ENCODE measurements at regions not wholly inside any gene's neighbourhood (a gene's known extent, or its start where the extent isn't known, plus 50 kb on each side); places are given as distances from the start of the nearest gene placed in this dataset.

DNA sequence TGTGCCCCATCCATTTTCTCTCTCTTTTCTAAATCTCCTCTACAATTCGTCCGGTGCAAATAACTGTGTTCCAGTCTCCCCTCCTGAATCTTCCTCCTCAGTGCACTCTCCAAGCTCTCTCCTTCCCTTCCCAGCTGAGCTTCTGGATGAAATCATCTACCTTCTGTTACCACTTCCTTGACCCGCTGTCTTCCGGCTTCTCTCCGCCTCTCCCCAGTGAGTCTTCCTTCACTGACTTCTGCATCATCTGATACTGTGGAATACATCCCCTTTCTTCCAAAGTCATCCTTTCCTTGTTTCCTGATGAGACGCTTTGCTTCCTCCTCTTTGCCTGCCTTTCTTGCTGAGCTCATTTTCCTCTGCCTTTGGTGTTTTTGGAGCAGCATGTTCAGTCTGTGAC is 96.9 kb downstream of the MAB21L3 start:
- TF ChIP-seq, protein P1, sequence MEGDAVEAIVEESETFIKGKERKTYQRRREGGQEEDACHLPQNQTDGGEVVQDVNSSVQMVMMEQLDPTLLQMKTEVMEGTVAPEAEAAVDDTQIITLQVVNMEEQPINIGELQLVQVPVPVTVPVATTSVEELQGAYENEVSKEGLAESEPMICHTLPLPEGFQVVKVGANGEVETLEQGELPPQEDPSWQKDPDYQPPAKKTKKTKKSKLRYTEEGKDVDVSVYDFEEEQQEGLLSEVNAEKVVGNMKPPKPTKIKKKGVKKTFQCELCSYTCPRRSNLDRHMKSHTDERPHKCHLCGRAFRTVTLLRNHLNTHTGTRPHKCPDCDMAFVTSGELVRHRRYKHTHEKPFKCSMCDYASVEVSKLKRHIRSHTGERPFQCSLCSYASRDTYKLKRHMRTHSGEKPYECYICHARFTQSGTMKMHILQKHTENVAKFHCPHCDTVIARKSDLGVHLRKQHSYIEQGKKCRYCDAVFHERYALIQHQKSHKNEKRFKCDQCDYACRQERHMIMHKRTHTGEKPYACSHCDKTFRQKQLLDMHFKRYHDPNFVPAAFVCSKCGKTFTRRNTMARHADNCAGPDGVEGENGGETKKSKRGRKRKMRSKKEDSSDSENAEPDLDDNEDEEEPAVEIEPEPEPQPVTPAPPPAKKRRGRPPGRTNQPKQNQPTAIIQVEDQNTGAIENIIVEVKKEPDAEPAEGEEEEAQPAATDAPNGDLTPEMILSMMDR (IDR thresholded peaks at IDR 0.05; ENCODE audit: extremely low read depth, low read depth, low read length) = no peak
- no peaks in the 10 kb centered on the region for H3K79me2 ChIP-seq (ENCODE audit: insufficient read depth, low read length)
- no peaks in the 10 kb centered on the region for H4K20me1 ChIP-seq (ENCODE audit: insufficient read depth, low read length)
- H3K27me3 ChIP-seq (ENCODE audit: insufficient read depth, low read length) = no peaks in the 10 kb centered on the region
- no peak overlapping the region for H3K4me3 ChIP-seq (ENCODE audit: insufficient read depth, low read length)
- no peaks in the 10 kb centered on the region for H3K9me3 ChIP-seq (ENCODE audit: low read depth, low read length)
- H2AFZ ChIP-seq (ENCODE audit: low read length) = no peak overlapping the region
- no peak for DNase-seq (ENCODE audit: insufficient read length, low spot score, missing footprints)
- no peak overlapping the region for H3K4me2 ChIP-seq (ENCODE audit: insufficient read depth, low read length)
- no peaks in the 10 kb centered on the region for H3K4me1 ChIP-seq (ENCODE audit: insufficient read depth, low read length)
- H3K36me3 ChIP-seq (ENCODE audit: insufficient read depth, low read length) = no peaks in the 10 kb centered on the region
- no peak overlapping the region for H3K27ac ChIP-seq (ENCODE audit: low read depth, low read length)

DNA sequence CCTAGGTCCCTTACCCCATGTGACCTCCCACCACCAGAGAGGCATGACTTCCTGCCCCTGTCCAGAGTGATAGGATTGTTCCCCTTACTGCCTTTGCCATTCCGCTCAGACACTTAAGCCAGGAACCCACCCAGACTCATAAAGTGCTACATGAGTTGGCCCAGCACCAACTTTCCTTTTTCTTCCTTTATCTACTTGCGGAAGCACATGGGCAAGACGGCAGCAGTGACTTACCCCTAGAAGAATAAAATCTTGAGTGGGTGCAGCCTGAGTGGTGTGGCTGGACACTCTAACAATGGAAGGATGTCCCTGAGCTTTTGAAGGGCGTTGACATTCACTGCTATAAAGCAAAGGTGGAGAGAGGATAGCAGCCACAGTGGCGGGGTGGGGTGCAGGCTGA is 100.1 kb downstream of the MAB21L3 start:
- Histone ChIP-seq H3K9me3 (ENCODE audit: low read depth, low read length) (no peaks in the 10 kb centered on the region), H2AFZ (ENCODE audit: low read length) (no peak overlapping the region), H4K20me1 (ENCODE audit: insufficient read depth, low read length) (no peaks in the 10 kb centered on the region), H3K4me2 (ENCODE audit: insufficient read depth, low read length) (no peak overlapping the region), H3K36me3 (ENCODE audit: insufficient read depth, low read length) (no peaks in the 10 kb centered on the region), H3K27ac (ENCODE audit: low read depth, low read length) (no peak overlapping the region), H3K4me1 (ENCODE audit: insufficient read depth, low read length) (no peaks in the 10 kb centered on the region), H3K27me3 (ENCODE audit: insufficient read depth, low read length) (no peaks in the 10 kb centered on the region), H3K4me3 (ENCODE audit: insufficient read depth, low read length) (no peak overlapping the region), H3K79me2 (ENCODE audit: insufficient read depth, low read length) (no peaks in the 10 kb centered on the region)
- TF ChIP-seq, protein P1 (IDR thresholded peaks at IDR 0.05; ENCODE audit: extremely low read depth, low read depth, low read length) = no peak
- no peak for DNase-seq (ENCODE audit: insufficient read length, low spot score, missing footprints)

GRCh38 chr1:116218922-116219321 is 107.7 kb downstream of the MAB21L3 start:
- Histone ChIP-seq H3K79me2 (ENCODE audit: insufficient read depth, low read length) (no peaks in the 10 kb centered on the region), H3K4me3 (ENCODE audit: insufficient read depth, low read length) (no peak overlapping the region), H3K4me2 (ENCODE audit: insufficient read depth, low read length) (no peak overlapping the region), H3K36me3 (ENCODE audit: insufficient read depth, low read length) (no peaks in the 10 kb centered on the region), H3K4me1 (ENCODE audit: insufficient read depth, low read length) (no peaks in the 10 kb centered on the region), H3K27ac (ENCODE audit: low read depth, low read length) (no peak overlapping the region), H2AFZ (ENCODE audit: low read length) (no peak overlapping the region), H4K20me1 (ENCODE audit: insufficient read depth, low read length) (peaks cover 2% of the 10 kb centered on the region), H3K27me3 (ENCODE audit: insufficient read depth, low read length) (no peaks in the 10 kb centered on the region), H3K9me3 (ENCODE audit: low read depth, low read length) (no peaks in the 10 kb centered on the region)
- no peak for DNase-seq (ENCODE audit: insufficient read length, low spot score, missing footprints)
- TF ChIP-seq, protein P1 (IDR thresholded peaks at IDR 0.05; ENCODE audit: extremely low read depth, low read depth, low read length) = no peak

DNA sequence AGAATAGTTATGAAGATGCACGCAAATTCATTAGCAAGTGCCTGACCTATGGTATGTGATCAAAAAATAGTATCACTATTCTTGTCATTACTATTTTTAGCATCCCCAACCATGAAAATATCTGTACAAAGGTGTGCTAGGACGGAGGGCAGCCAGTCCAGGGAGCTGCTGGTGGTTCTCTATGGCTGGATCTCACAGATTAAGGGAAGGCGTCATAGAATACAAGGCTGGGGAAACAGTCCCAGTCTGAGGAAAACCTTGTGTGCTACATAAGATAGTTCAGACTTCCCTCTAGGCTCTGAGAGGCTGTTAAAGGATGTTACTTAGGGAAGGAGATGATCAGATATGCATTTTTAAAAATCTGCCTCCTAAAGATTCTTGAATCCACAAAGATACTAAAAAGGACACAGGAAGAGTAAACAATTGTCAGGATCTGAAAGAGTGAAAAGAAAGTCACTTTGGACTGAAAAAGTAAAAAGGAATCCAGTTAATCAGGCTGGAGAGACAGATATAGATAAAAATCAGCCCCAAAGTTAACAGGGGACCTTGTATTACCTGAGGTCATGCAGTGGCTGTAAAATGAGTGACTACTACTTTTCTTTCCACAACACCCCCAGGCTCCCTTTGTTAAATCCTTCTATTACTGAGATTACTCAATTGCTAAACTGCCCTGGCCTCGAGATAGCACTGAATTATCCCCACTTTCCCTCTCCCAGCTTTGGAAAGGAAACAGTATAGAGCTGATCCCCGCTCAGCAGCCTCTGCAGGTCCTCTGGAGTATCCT is 108.6 kb downstream of the MAB21L3 start:
- H3K27ac ChIP-seq (ENCODE audit: low read depth, low read length) = no peak overlapping the region
- no peaks in the 10 kb centered on the region for H3K79me2 ChIP-seq (ENCODE audit: insufficient read depth, low read length)
- no peaks in the 10 kb centered on the region for H3K27me3 ChIP-seq (ENCODE audit: insufficient read depth, low read length)
- H2AFZ ChIP-seq (ENCODE audit: low read length) = no peak overlapping the region
- no peak overlapping the region for H3K4me3 ChIP-seq (ENCODE audit: insufficient read depth, low read length)
- TF ChIP-seq, protein P1 (IDR thresholded peaks at IDR 0.05; ENCODE audit: extremely low read depth, low read depth, low read length) = no peak
- no peak for DNase-seq (ENCODE audit: insufficient read length, low spot score, missing footprints)
- no peak overlapping the region for H3K4me2 ChIP-seq (ENCODE audit: insufficient read depth, low read length)
- no peaks in the 10 kb centered on the region for H3K4me1 ChIP-seq (ENCODE audit: insufficient read depth, low read length)
- H4K20me1 ChIP-seq (ENCODE audit: insufficient read depth, low read length) = peaks cover 2% of the 10 kb centered on the region
- H3K36me3 ChIP-seq (ENCODE audit: insufficient read depth, low read length) = no peaks in the 10 kb centered on the region
- H3K9me3 ChIP-seq (ENCODE audit: low read depth, low read length) = no peaks in the 10 kb centered on the region
